Prostate gland (tissue), 2 donors: ENCODE measurements at regions not wholly inside any gene's neighbourhood (a gene's known extent, or its start where the extent isn't known, plus 50 kb on each side); places are given as distances from the start of the nearest gene placed in this dataset.

Source experiments
- DNase-seq: peaks from one replicate; pipeline ENCODE4 v3.0.0-alpha.2; 2019; ENCODE audit warnings: low spot score
- H3K27ac ChIP-seq, 2 donors: fragments of 200-600 bp; sonication (generic); 2 replicates each; pipeline ENCODE4 v1.5.1; 2017 to 2019
- H3K27me3 ChIP-seq: fragments of 200-600 bp; sonication (generic); replicated peaks from 2 replicates; pipeline ENCODE4 v1.5.1; 2019; ENCODE audit not compliant: insufficient read depth
- H3K36me3 ChIP-seq, 2 donors: fragments of 200-600 bp; sonication (generic); 1 replicate in 1 of 2; 2 replicates in 1 of 2; pipeline versions ENCODE4 v1.5.1 to v1.8.1; 2017 to 2019
- H3K4me1 ChIP-seq: fragments of 200-600 bp; sonication (generic); replicated peaks from 2 replicates; pipeline ENCODE4 v1.5.1; 2019
- H3K4me3 ChIP-seq, 2 donors: fragments of 200-600 bp; sonication (generic); 2 replicates each; pipeline ENCODE4 v1.5.1; 2017 to 2019
- H3K9me3 ChIP-seq: fragments of 200-600 bp; sonication (generic); 2 replicates; pipeline ENCODE4 v1.5.1; 2017
- CTCF ChIP-seq, 4 experiments: fragments of 200-600 bp in 2 of 4; fragments of 450-650 bp in 2 of 4; sonication (generic) in 2 of 4; IDR thresholded peaks; 1 replicate in 3 of 4; 2 replicates in 1 of 4; pipeline ENCODE4 v1.5.1; 2016 to 2019; ENCODE audit warnings: antibody characterized with exemption in 4 of 4, mild to moderate bottlenecking in 2 of 4, moderate library complexity in 2 of 4
- POLR2A ChIP-seq: fragments of 450-650 bp; IDR thresholded peaks from one replicate; pipeline ENCODE4 v1.6.1; 2016; ENCODE audit warnings: antibody characterized with exemption, mild to moderate bottlenecking
- POLR2AphosphoS5 ChIP-seq: sonication (generic); formaldehyde crosslinking; IDR thresholded peaks from one replicate; pipeline ENCODE4 v1.6.1; 2017; ENCODE audit warnings: antibody characterized with exemption
- WGBS: methylation state at CpG from one replicate; pipeline ENCODE4 v1.1.5; 2018; 5-methylcytosine and 5-hydroxymethylcytosine counted together
- intact Hi-C: fragments of 100-400 bp; cut with DNase I; formaldehyde crosslinking; loops from one replicate; pipeline ENCODE4 v1.14.2; 2022

- no peaks in the 10 kb centered on the region for H3K9me3 ChIP-seq
- no peak for TF ChIP-seq CTCF (IDR thresholded peaks at IDR 0.05)
- no peak for TF ChIP-seq POLR2A
- TF ChIP-seq POLR2AphosphoS5: no peak
- no peaks in the 10 kb centered on the region for H3K27me3 ChIP-seq
- no peaks in the 10 kb centered on the region for H3K4me1 ChIP-seq
- no peak overlapping the region for H3K4me3 ChIP-seq
- whole genome bisulfite sequencing: 97% methylated on average over 1 of the region's 1 CpG
- no peak for DNase-seq
- no peaks in the 10 kb centered on the region for H3K36me3 ChIP-seq
- no peak overlapping the region for H3K27ac ChIP-seq
- intact Hi-C loops: no loop called here
Observed at GRCh38 chr18:33900638-33901037, 322.6 kb downstream of the ASXL3 start.

- Histone ChIP-seq H3K4me3 (no peak overlapping the region), H3K36me3 (no peaks in the 10 kb centered on the region), H3K27ac (no peak overlapping the region), H3K9me3 (no peaks in the 10 kb centered on the region), H3K27me3 (no peaks in the 10 kb centered on the region), H3K4me1 (no peaks in the 10 kb centered on the region)
- intact Hi-C loops: no loop called here
- WGBS: 93% methylated on average over 2 of the region's 2 CpGs
- DNase-seq: no peak
- TF ChIP-seq POLR2A (no peak), POLR2AphosphoS5 (no peak), CTCF (IDR thresholded peaks at IDR 0.05) (no peak)
Observed at GRCh38 chr18:33898427-33898826, 320.4 kb downstream of the ASXL3 start.

GRCh38 chr18:33878213-33878612 lies 300.2 kb downstream of the ASXL3 start:
- Histone ChIP-seq H3K4me1 (no peaks in the 10 kb centered on the region), H3K36me3 (no peaks in the 10 kb centered on the region), H3K27ac (no peak overlapping the region), H3K9me3 (no peaks in the 10 kb centered on the region), H3K27me3 (no peaks in the 10 kb centered on the region), H3K4me3 (no peak overlapping the region)
- TF ChIP-seq CTCF (IDR thresholded peaks at IDR 0.05) (no peak), POLR2AphosphoS5 (no peak), POLR2A (no peak)
- WGBS: 53% methylated on average over 1 of the region's 1 CpG
- intact Hi-C loops: no loop called here
- DNase-seq: no peak

GRCh38 chr18:33875029-33875565 lies 297.1 kb downstream of the ASXL3 start:
- TF ChIP-seq CTCF (IDR thresholded peaks at IDR 0.05) (no peak), POLR2AphosphoS5 (no peak), POLR2A (no peak)
- 87% methylated on average over 2 of the region's 2 CpGs for WGBS
- H3K4me1 ChIP-seq: no peaks in the 10 kb centered on the region
- H3K4me3 ChIP-seq: no peak overlapping the region
- no peaks in the 10 kb centered on the region for H3K36me3 ChIP-seq
- intact Hi-C loops: no loop called here
- H3K27me3 ChIP-seq: no peaks in the 10 kb centered on the region
- DNase-seq: no peak
- no peaks in the 10 kb centered on the region for H3K9me3 ChIP-seq
- no peak overlapping the region for H3K27ac ChIP-seq

- DNase-seq: no peak
- Histone ChIP-seq H3K27ac (no peak overlapping the region), H3K9me3 (no peaks in the 10 kb centered on the region), H3K4me1 (no peaks in the 10 kb centered on the region), H3K36me3 (no peaks in the 10 kb centered on the region), H3K27me3 (no peaks in the 10 kb centered on the region), H3K4me3 (no peak overlapping the region)
- intact Hi-C loops: no loop called here
- TF ChIP-seq POLR2A: no peak
- no peak for TF ChIP-seq CTCF (IDR thresholded peaks at IDR 0.05)
- no peak for TF ChIP-seq POLR2AphosphoS5
- 55% methylated on average over 3 of the region's 3 CpGs for WGBS
Observed at GRCh38 chr18:33873112-33873511, 295.1 kb downstream of the ASXL3 start.
